ENCODE measurements at regions not wholly inside any gene's neighbourhood (a gene's known extent, or its start where the extent isn't known, plus 50 kb on each side); places are given as distances from the start of the nearest gene placed in this dataset.
A peak's percentile ranks its signal among the peaks of the same experiment; 100 is the strongest.
"Not testable (repeated sequence)": the region's sequence is repeated elsewhere in the genome, so short reads cannot be mapped to it uniquely, and the experiment has no call there.

DNA sequence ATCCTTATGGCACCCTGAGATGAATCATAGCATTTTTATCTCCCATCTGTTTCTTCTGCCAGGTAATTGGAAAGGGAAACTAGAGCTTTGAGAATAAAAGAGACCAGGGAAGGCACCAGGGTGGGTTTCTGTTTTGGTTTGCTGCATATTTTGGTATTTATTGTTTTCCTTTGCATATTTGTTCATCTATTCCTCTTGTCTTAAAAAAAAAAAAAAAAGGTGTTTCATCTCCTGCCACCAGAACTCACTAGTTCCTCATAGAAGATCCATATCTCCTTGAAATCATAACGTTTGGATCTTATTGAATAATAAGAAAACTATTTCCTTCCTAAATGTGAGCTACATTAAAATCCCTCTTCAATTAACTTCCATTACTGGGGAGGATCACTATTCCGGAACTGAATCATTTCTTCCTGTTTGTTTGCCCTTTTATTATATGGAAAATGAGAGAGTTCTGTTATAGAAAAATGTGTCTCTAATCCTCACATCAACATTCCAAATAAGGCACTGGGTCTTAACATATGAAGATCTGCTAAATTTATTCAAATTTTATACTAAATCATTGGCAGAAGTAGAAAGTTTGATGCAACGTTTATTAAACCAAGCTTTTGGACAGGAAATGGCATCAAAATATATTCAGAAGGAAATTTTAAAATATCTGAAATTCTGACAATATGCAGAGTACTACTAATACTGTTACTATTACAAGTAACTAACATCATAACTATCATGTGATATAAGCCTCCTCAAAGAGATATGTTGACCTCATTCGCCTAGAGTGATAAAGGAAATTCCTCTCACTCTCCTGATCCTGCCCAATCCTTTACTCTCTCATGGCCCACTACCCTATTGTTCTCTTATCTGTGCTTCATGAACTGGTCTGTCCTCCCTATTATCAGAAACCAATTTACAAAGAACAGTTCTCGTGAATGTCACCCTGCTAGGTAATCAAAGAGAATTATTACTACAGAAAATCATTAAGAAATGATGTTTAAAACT lies 229.4 kb upstream of the RSPO3 start:
- no peak for DNase-seq (ENCODE audit: low read depth in 4 of 6, low spot score in 6 of 6)
- H3K27me3 ChIP-seq (ENCODE audit: control insufficient read depth, insufficient read depth, low read length), result no peaks in the 10 kb centered on the region
- H3K4me1 ChIP-seq (ENCODE audit: control insufficient read depth, insufficient read depth, low read length), result no peaks in the 10 kb centered on the region
- H3K36me3 ChIP-seq (ENCODE audit: control insufficient read depth, insufficient read depth, low read length), result no peaks in the 10 kb centered on the region
- no peak overlapping the region for H3K4me3 ChIP-seq (ENCODE audit: low read depth, low read length)
- H3K27ac ChIP-seq (ENCODE audit: low read depth, low read length), result no peak overlapping the region
- 86% methylated on average over 1 of the region's 5 CpGs for WGBS (ENCODE audit: insufficient coverage)
- no peaks in the 10 kb centered on the region for H3K9me3 ChIP-seq (ENCODE audit: control insufficient read depth, insufficient read depth, low read length)

DNA sequence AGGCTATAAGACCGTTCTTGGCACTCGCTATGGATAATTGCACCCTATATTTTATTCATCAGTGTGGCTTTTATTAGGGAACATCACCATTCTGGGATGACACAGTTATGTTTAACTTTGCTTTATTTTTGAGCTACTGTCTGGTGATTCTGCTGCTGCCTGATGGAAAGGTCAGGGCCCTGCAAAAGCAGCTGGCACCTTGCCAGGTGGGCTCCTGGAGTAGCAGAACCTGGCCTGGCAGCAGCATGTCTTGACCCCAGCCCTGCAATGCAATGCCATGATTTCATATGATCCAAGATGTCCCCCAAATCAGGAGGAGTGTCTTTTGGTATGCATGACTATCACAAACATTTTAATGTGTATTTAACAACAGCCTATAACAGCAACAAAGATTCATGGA lies 228.4 kb upstream of the RSPO3 start:
- no CpG with 5 or more reads among the region's 2 CpGs for whole genome bisulfite sequencing (ENCODE audit: insufficient coverage)
- no peaks in the 10 kb centered on the region for H3K9me3 ChIP-seq (ENCODE audit: control insufficient read depth, insufficient read depth, low read length)
- DNase-seq (ENCODE audit: low read depth in 4 of 6, low spot score in 6 of 6), result no peak
- H3K27me3 ChIP-seq (ENCODE audit: control insufficient read depth, insufficient read depth, low read length), result no peaks in the 10 kb centered on the region
- no peak overlapping the region for H3K4me3 ChIP-seq (ENCODE audit: low read depth, low read length)
- no peaks in the 10 kb centered on the region for H3K4me1 ChIP-seq (ENCODE audit: control insufficient read depth, insufficient read depth, low read length)
- H3K27ac ChIP-seq (ENCODE audit: low read depth, low read length), result no peak overlapping the region
- no peaks in the 10 kb centered on the region for H3K36me3 ChIP-seq (ENCODE audit: control insufficient read depth, insufficient read depth, low read length)

DNA sequence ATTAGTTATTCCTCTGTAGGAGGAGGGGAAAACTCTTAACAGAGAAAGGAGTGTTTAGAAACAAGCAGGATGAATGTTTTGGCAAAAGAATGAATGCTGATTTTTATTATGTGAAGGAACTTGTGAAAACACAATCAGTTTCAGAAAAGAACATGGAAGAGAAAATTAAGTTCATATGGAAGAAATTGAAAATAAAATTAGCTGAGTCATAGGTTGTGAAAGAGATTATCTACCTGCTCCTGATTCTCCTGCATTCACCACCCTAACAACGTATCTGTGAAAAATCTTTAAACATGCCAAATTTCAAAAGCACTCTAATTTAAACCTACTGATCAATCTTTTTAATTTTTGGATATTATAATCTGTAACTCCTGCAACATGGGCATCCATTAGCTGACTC lies 227.3 kb upstream of the RSPO3 start:
- H3K36me3 ChIP-seq (ENCODE audit: control insufficient read depth, insufficient read depth, low read length), result no peaks in the 10 kb centered on the region
- no peak overlapping the region for H3K4me3 ChIP-seq (ENCODE audit: low read depth, low read length)
- no peaks in the 10 kb centered on the region for H3K4me1 ChIP-seq (ENCODE audit: control insufficient read depth, insufficient read depth, low read length)
- H3K9me3 ChIP-seq (ENCODE audit: control insufficient read depth, insufficient read depth, low read length), result no peaks in the 10 kb centered on the region
- no peaks in the 10 kb centered on the region for H3K27me3 ChIP-seq (ENCODE audit: control insufficient read depth, insufficient read depth, low read length)
- no CpG with 5 or more reads among the region's 1 CpG for WGBS (ENCODE audit: insufficient coverage)
- no peak overlapping the region for H3K27ac ChIP-seq (ENCODE audit: low read depth, low read length)
- no peak for DNase-seq (ENCODE audit: low read depth in 4 of 6, low spot score in 6 of 6)

DNA sequence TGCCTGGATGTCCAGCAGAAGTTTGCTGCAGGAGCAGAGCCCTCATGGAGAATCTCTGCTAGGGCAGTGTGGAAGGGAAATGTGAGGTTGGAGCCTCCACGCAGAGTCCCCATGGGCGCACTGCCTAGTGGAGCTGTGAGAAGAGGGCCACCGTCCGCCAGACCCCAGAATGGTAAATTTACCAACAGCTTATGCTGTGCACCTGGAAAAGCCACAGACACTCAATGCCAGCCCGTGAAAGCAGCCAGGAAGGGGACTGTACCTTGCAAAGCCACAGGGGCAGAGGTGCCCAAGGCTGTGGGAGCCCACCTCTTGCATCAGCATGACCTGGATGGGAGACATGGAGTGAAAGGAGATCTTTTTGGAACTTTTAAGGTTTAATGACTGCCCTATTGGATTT lies 225.6 kb upstream of the RSPO3 start:
- not testable (repeated sequence) for H3K27me3 ChIP-seq (ENCODE audit: control insufficient read depth, insufficient read depth, low read length); DNase-seq (ENCODE audit: low read depth in 4 of 6, low spot score in 6 of 6); H3K9me3 ChIP-seq (ENCODE audit: control insufficient read depth, insufficient read depth, low read length); H3K4me1 ChIP-seq (ENCODE audit: control insufficient read depth, insufficient read depth, low read length); H3K36me3 ChIP-seq (ENCODE audit: control insufficient read depth, insufficient read depth, low read length); H3K4me3 ChIP-seq (ENCODE audit: low read depth, low read length); H3K27ac ChIP-seq (ENCODE audit: low read depth, low read length)
- WGBS (ENCODE audit: insufficient coverage), result 77% methylated on average over 5 of the region's 5 CpGs

DNA sequence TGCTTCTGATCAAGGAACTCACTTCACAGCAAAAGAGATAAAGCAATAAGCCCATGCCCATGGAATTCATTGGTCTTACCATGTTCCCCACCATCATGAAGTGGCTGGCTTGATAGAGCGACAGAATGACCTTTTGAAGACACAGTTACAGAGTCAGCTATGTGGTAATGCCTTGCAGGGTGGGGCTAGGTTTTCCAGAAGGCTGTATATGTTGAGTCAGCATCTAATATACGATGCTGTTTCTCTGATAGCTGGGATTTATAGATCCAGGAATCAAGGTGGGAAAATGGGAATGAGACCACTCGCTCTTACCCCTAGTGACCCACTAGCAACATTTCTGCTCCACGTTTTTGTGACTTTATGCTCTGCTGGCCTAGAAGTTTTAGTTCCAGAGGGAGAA lies 220.7 kb upstream of the RSPO3 start:
- no peaks in the 10 kb centered on the region for H3K36me3 ChIP-seq (ENCODE audit: control insufficient read depth, insufficient read depth, low read length)
- 100% methylated on average over 1 of the region's 4 CpGs for WGBS (ENCODE audit: insufficient coverage)
- H3K27ac ChIP-seq (ENCODE audit: low read depth, low read length), result no peak overlapping the region
- peaks cover 2% of the 10 kb centered on the region for H3K27me3 ChIP-seq (ENCODE audit: control insufficient read depth, insufficient read depth, low read length)
- H3K4me1 ChIP-seq (ENCODE audit: control insufficient read depth, insufficient read depth, low read length), result no peaks in the 10 kb centered on the region
- H3K4me3 ChIP-seq (ENCODE audit: low read depth, low read length), result no peak overlapping the region
- no peaks in the 10 kb centered on the region for H3K9me3 ChIP-seq (ENCODE audit: control insufficient read depth, insufficient read depth, low read length)
- no peak for DNase-seq (ENCODE audit: low read depth in 4 of 6, low spot score in 6 of 6)

DNA sequence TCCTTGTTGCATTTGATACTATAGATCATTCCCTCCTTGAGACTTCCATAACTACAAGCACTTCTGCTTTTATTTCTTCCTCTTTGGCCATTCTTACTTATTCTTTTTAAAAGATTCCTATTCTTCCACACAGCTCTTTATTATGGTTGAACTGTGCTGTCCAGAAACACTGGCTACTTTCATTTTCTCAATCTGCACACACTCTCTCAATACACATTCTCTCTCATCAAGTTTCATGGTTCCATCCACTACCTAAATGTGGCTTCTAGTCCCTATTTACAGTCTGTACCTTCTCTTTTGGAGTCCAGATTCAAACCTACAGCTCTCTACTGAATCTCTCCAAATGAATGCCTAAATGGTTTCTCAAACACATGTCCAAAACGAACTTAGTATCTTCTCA lies 214.3 kb upstream of the RSPO3 start:
- WGBS (ENCODE audit: insufficient coverage), result 91% methylated on average over 1 of the region's 1 CpG

DNA sequence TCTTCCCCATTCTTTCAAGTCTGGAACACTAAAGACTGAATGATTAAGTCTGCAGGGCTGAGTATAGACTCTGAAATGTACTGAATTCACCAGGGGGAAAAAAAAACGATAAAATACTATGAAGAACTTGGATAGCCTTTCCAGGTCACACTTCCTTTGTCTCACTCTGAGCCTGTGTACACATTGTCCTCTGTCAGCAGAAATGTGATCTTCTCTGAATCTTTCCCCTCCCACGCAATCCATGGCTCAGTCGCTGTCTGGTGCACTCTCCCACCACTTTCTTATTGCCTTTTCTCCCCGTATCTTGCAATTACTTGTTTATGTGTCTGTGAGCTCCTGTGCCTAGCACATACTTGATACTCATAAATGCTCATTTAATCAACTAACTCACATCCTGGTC lies 212.6 kb upstream of the RSPO3 start:
- WGBS (ENCODE audit: insufficient coverage), result 83% methylated on average over 1 of the region's 4 CpGs
- no peak for DNase-seq (ENCODE audit: low read depth in 4 of 6, low spot score in 6 of 6)
- H3K36me3 ChIP-seq (ENCODE audit: control insufficient read depth, insufficient read depth, low read length), result no peaks in the 10 kb centered on the region

More for the DNA sequence above, 214.3 kb upstream of the RSPO3 start:
- Histone ChIP-seq H3K27me3 (ENCODE audit: control insufficient read depth, insufficient read depth, low read length) (peaks cover 2% of the 10 kb centered on the region), H3K9me3 (ENCODE audit: control insufficient read depth, insufficient read depth, low read length) (no peaks in the 10 kb centered on the region), H3K27ac (ENCODE audit: low read depth, low read length) (no peak overlapping the region), H3K4me3 (ENCODE audit: low read depth, low read length) (no peak overlapping the region), H3K36me3 (ENCODE audit: control insufficient read depth, insufficient read depth, low read length) (no peaks in the 10 kb centered on the region), H3K4me1 (ENCODE audit: control insufficient read depth, insufficient read depth, low read length) (no peaks in the 10 kb centered on the region)
- no peak for DNase-seq (ENCODE audit: low read depth in 4 of 6, low spot score in 6 of 6)

DNA sequence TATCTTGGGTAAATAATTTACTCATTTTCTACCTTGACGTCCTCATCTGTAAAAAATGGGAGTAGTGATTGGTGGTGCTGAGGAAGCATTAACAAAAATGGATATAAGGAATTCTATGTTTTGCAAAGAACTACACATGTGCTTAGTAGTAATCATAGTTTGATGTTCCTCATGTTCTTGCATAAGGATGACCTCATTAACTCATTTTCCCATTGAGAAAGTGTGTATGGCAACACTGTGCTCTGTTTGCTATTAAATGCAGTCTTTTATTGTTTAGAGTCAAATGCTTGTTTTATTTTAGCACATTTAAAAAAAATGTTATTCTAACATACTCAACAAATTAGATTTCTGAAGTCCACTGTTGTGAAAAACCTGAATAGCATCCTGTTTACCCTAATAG lies 211.2 kb upstream of the RSPO3 start:
- Histone ChIP-seq H3K27me3 (ENCODE audit: control insufficient read depth, insufficient read depth, low read length) (no peaks in the 10 kb centered on the region), H3K27ac (ENCODE audit: low read depth, low read length) (no peak overlapping the region), H3K4me1 (ENCODE audit: control insufficient read depth, insufficient read depth, low read length) (no peaks in the 10 kb centered on the region), H3K4me3 (ENCODE audit: low read depth, low read length) (no peak overlapping the region), H3K9me3 (ENCODE audit: control insufficient read depth, insufficient read depth, low read length) (no peaks in the 10 kb centered on the region), H3K36me3 (ENCODE audit: control insufficient read depth, insufficient read depth, low read length) (no peaks in the 10 kb centered on the region)
- WGBS (ENCODE audit: insufficient coverage), result no CpG with 5 or more reads among the region's 1 CpG
- no peak for DNase-seq (ENCODE audit: low read depth in 4 of 6, low spot score in 6 of 6)

More for the DNA sequence above, 212.6 kb upstream of the RSPO3 start:
- Histone ChIP-seq H3K4me3 (ENCODE audit: low read depth, low read length) (no peak overlapping the region), H3K27me3 (ENCODE audit: control insufficient read depth, insufficient read depth, low read length) (no peaks in the 10 kb centered on the region), H3K9me3 (ENCODE audit: control insufficient read depth, insufficient read depth, low read length) (no peaks in the 10 kb centered on the region), H3K4me1 (ENCODE audit: control insufficient read depth, insufficient read depth, low read length) (no peaks in the 10 kb centered on the region), H3K27ac (ENCODE audit: low read depth, low read length) (no peak overlapping the region)

DNA sequence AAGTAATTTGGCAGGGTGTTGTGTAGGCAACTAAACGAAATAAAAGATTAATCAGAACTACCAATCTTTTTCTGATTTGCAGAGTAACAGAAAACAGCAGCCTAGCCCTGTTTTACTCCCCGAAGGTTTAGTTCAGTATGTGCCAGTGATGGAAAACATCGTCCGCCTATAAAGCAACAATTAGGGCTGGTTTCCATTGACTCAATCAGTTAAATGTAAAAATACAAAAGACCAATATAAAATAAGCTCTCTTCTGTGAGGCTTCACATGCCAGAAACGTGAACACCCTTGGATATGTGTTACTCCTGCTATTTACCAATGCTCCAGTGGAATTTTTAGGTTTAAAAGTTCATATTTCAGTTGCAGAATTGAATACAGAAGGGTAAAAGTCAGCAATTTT lies 210.5 kb upstream of the RSPO3 start:
- no peak overlapping the region for H3K27ac ChIP-seq (ENCODE audit: low read depth, low read length)
- DNase-seq (ENCODE audit: low read depth in 4 of 6, low spot score in 6 of 6), result no peak
- no peaks in the 10 kb centered on the region for H3K4me1 ChIP-seq (ENCODE audit: control insufficient read depth, insufficient read depth, low read length)
- H3K27me3 ChIP-seq (ENCODE audit: control insufficient read depth, insufficient read depth, low read length), result no peaks in the 10 kb centered on the region
- no CpG with 5 or more reads among the region's 5 CpGs for WGBS (ENCODE audit: insufficient coverage)
- no peaks in the 10 kb centered on the region for H3K9me3 ChIP-seq (ENCODE audit: control insufficient read depth, insufficient read depth, low read length)
- no peak overlapping the region for H3K4me3 ChIP-seq (ENCODE audit: low read depth, low read length)
- no peaks in the 10 kb centered on the region for H3K36me3 ChIP-seq (ENCODE audit: control insufficient read depth, insufficient read depth, low read length)

DNA sequence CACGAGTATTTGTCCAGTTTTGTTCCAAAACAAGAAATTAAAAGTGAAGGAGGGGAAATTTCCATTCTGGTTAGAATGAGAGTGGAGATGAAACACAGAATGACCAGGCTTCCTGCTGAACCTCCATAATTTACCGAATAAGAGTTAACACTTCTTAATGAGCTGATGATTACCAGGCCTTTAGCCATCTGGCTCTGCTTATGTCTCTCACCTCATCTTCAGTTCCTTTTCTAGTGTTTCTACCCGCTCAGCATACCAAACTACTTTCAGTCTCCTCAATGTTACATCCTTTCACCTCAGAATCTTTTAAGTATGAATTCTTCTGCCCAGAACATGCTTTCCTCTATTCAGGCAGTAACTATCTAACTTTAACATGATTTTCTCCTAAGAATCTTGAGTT lies 209.0 kb upstream of the RSPO3 start:
- no peak overlapping the region for H3K4me3 ChIP-seq (ENCODE audit: low read depth, low read length)
- no peaks in the 10 kb centered on the region for H3K27me3 ChIP-seq (ENCODE audit: control insufficient read depth, insufficient read depth, low read length)
- H3K4me1 ChIP-seq (ENCODE audit: control insufficient read depth, insufficient read depth, low read length), result no peaks in the 10 kb centered on the region
- H3K9me3 ChIP-seq (ENCODE audit: control insufficient read depth, insufficient read depth, low read length), result no peaks in the 10 kb centered on the region
- H3K36me3 ChIP-seq (ENCODE audit: control insufficient read depth, insufficient read depth, low read length), result no peaks in the 10 kb centered on the region
- peak in 1 of 6 donors; percentile 24 for DNase-seq (ENCODE audit: low read depth in 4 of 6, low spot score in 6 of 6)
- WGBS (ENCODE audit: insufficient coverage), result 72% methylated on average over 3 of the region's 3 CpGs
- H3K27ac ChIP-seq (ENCODE audit: low read depth, low read length), result no peak overlapping the region
